GM12874 (cell line): ENCODE measurements at regions not wholly inside any gene's neighbourhood (a gene's known extent, or its start where the extent isn't known, plus 50 kb on each side); places are given as distances from the start of the nearest gene placed in this dataset.

Source experiments
- CTCF ChIP-seq: IDR thresholded peaks from 2 replicates; pipeline ENCODE4 v1.5.1; 2011; ENCODE audit warnings: low read depth, mild to moderate bottlenecking, control low read depth, low read length, moderate library complexity; ENCODE audit not compliant: insufficient read depth

- no peak for TF ChIP-seq CTCF
Observed at GRCh38 chr12:107478881-107479280, 206.7 kb upstream of the PWP1 start.

- no peak for TF ChIP-seq CTCF
Observed at GRCh38 chr12:107480836-107481608, 204.6 kb upstream of the PWP1 start.

- TF ChIP-seq CTCF = no peak
Observed at GRCh38 chr12:107484230-107484629, 201.4 kb upstream of the PWP1 start.

GRCh38 chr12:107484941-107485340, 200.7 kb upstream of the PWP1 start:
- TF ChIP-seq CTCF = no peak

- no peak for TF ChIP-seq CTCF
Observed at GRCh38 chr12:107485731-107486130, 199.9 kb upstream of the PWP1 start.

GRCh38 chr12:107486140-107486892, 199.3 kb upstream of the PWP1 start:
- TF ChIP-seq CTCF = no peak

- no peak for TF ChIP-seq CTCF
Observed at GRCh38 chr12:107487011-107487680, 198.5 kb upstream of the PWP1 start.
